ENCODE measurements at regions not wholly inside any gene's neighbourhood (a gene's known extent, or its start where the extent isn't known, plus 50 kb on each side); places are given as distances from the start of the nearest gene placed in this dataset.

DNA sequence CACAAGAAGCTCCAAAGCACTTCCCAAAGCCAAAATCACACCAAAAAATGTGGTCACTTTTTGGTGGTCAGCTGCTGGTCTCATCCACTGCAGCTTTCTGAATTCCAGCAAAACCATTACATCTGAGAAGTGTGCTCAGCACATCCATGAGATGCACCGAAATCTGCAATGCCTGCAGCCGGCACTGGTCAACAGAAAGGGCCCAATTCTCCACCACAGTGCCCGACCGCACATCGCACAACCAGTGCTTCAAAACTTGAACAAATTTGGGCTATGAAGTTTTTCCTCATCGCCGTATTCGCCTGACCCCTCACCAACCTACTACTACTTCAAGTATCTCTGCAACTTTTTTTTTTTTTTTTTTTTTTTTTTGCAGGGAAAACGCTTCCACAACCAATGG is 89.9 kb upstream of the LUZP2 start:
- ATAC-seq = no peak
- TF ChIP-seq ZNF565 (CRISPR knock-in tag; conservative IDR thresholded peaks at IDR 0.05; ENCODE audit: low read depth) (no peak), TOX (CRISPR knock-in tag; IDR thresholded peaks at IDR 0.05; ENCODE audit: borderline replicate concordance) (no peak), GLIS3 (CRISPR knock-in tag; IDR thresholded peaks at IDR 0.05) (no peak)

GRCh38 chr11:24407733-24408132 is 89.1 kb upstream of the LUZP2 start:
- ATAC-seq = no peak
- TF ChIP-seq ZNF8 (CRISPR knock-in tag; IDR thresholded peaks at IDR 0.05) (no peak), CSDC2 (CRISPR knock-in tag; IDR thresholded peaks at IDR 0.05) (no peak), POU6F1 (CRISPR knock-in tag; IDR thresholded peaks at IDR 0.05; ENCODE audit: borderline replicate concordance, low read depth) (no peak), ESRRG (CRISPR knock-in tag; IDR thresholded peaks at IDR 0.05) (no peak), OSR1 (CRISPR knock-in tag; IDR thresholded peaks at IDR 0.05) (no peak), ZFP3 (CRISPR knock-in tag; IDR thresholded peaks at IDR 0.05) (no peak), BACH2 (CRISPR knock-in tag; IDR thresholded peaks at IDR 0.05; ENCODE audit: borderline replicate concordance) (no peak), TCF4 (CRISPR knock-in tag; IDR thresholded peaks at IDR 0.05; ENCODE audit: borderline replicate concordance) (no peak), TOX (CRISPR knock-in tag; IDR thresholded peaks at IDR 0.05; ENCODE audit: borderline replicate concordance) (no peak), RARB (CRISPR knock-in tag; IDR thresholded peaks at IDR 0.05) (no peak)
- TF ChIP-seq, protein P1, sequence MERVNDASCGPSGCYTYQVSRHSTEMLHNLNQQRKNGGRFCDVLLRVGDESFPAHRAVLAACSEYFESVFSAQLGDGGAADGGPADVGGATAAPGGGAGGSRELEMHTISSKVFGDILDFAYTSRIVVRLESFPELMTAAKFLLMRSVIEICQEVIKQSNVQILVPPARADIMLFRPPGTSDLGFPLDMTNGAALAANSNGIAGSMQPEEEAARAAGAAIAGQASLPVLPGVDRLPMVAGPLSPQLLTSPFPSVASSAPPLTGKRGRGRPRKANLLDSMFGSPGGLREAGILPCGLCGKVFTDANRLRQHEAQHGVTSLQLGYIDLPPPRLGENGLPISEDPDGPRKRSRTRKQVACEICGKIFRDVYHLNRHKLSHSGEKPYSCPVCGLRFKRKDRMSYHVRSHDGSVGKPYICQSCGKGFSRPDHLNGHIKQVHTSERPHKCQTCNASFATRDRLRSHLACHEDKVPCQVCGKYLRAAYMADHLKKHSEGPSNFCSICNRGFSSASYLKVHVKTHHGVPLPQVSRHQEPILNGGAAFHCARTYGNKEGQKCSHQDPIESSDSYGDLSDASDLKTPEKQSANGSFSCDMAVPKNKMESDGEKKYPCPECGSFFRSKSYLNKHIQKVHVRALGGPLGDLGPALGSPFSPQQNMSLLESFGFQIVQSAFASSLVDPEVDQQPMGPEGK (CRISPR knock-in tag; IDR thresholded peaks at IDR 0.05; ENCODE audit: borderline replicate concordance) = no peak

GRCh38 chr11:24408202-24408601 is 88.7 kb upstream of the LUZP2 start:
- no peak for ATAC-seq
- TF ChIP-seq CSDC2 (CRISPR knock-in tag; IDR thresholded peaks at IDR 0.05) (no peak), SNAI2 (CRISPR knock-in tag; IDR thresholded peaks at IDR 0.05) (no peak), ZNF70 (CRISPR knock-in tag; IDR thresholded peaks at IDR 0.05) (no peak)

- no peak for ATAC-seq
- TF ChIP-seq SNAI2 (CRISPR knock-in tag; IDR thresholded peaks at IDR 0.05) (no peak), POU6F1 (CRISPR knock-in tag; IDR thresholded peaks at IDR 0.05; ENCODE audit: borderline replicate concordance, low read depth) (no peak), ISL1 (CRISPR knock-in tag; IDR thresholded peaks at IDR 0.05) (no peak)
Observed at GRCh38 chr11:24411791-24412190, 85.1 kb upstream of the LUZP2 start.

DNA sequence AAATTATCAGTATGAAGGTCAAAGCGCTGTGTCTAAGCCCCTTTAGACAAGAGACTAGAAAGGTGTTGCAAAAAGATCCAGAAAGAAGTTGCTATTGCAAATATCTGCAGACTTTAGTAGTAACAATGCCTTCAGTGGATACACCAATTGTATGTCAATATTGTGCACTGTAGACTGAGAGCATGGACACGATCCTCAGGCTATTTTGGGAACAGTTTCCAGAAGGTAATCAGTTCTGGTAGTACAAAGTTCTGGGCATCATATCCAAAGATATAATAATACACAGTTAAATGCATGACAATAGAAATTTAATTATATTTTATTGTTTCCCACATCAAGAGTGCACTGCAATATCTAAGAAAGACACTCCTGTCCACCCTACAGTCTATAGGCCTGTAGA is 84.1 kb upstream of the LUZP2 start:
- TF ChIP-seq TOX (CRISPR knock-in tag; IDR thresholded peaks at IDR 0.05; ENCODE audit: borderline replicate concordance) (no peak), BACH2 (CRISPR knock-in tag; IDR thresholded peaks at IDR 0.05; ENCODE audit: borderline replicate concordance) (no peak), ARNTL (CRISPR knock-in tag; IDR thresholded peaks at IDR 0.05; ENCODE audit: borderline replicate concordance, low read depth) (no peak)
- TF ChIP-seq, protein P1 (CRISPR knock-in tag; IDR thresholded peaks at IDR 0.05; ENCODE audit: borderline replicate concordance) = no peak
- TF ChIP-seq, protein P2, sequence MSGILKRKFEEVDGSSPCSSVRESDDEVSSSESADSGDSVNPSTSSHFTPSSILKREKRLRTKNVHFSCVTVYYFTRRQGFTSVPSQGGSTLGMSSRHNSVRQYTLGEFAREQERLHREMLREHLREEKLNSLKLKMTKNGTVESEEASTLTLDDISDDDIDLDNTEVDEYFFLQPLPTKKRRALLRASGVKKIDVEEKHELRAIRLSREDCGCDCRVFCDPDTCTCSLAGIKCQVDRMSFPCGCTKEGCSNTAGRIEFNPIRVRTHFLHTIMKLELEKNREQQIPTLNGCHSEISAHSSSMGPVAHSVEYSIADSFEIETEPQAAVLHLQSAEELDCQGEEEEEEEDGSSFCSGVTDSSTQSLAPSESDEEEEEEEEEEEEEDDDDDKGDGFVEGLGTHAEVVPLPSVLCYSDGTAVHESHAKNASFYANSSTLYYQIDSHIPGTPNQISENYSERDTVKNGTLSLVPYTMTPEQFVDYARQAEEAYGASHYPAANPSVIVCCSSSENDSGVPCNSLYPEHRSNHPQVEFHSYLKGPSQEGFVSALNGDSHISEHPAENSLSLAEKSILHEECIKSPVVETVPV (CRISPR knock-in tag; IDR thresholded peaks at IDR 0.05) = no peak
- ATAC-seq = no peak
